Esophagus squamous epithelium (tissue), 5 donors: ENCODE measurements at regions not wholly inside any gene's neighbourhood (a gene's known extent, or its start where the extent isn't known, plus 50 kb on each side); places are given as distances from the start of the nearest gene placed in this dataset.

ENCODE experiments used
- DNase-seq: peaks from one replicate; lab custom pipeline; 2025; lab: John Stamatoyannopoulos, UW
- H3K27ac ChIP-seq, 4 donors: fragments of 200-600 bp; sonication (generic); one replicate each; pipeline ENCODE4 v1.5.1; 2016 to 2019; ENCODE audit warnings: mild to moderate bottlenecking in 1 of 4
- H3K27me3 ChIP-seq, 4 donors: fragments of 200-600 bp; sonication (generic); 1 replicate in 3 of 4; 2 replicates in 1 of 4; pipeline versions ENCODE4 v1.5.1 to v1.6.0; 2017 to 2021; ENCODE audit warnings: antibody characterized with exemption in 1 of 4
- H3K36me3 ChIP-seq, 3 donors: fragments of 200-600 bp; sonication (generic); one replicate each; pipeline ENCODE4 v1.5.1; 2016 to 2019
- H3K4me1 ChIP-seq, 3 donors: fragments of 200-600 bp; sonication (generic); one replicate each; pipeline ENCODE4 v1.5.1; 2017 to 2019
- H3K4me3 ChIP-seq, 4 donors: fragments of 200-600 bp; sonication (generic); 1 replicate in 3 of 4; 2 replicates in 1 of 4; pipeline ENCODE4 v1.5.1; 2016 to 2019; ENCODE audit warnings: mild to moderate bottlenecking in 2 of 4, moderate library complexity in 1 of 4
- H3K9me3 ChIP-seq, 3 donors: fragments of 200-600 bp; sonication (generic); one replicate each; pipeline ENCODE4 v1.5.1; 2016 to 2019
- CTCF ChIP-seq, 6 experiments: fragments of 450-650 bp in 4 of 6; fragments of 200-600 bp in 2 of 6; sonication (generic) in 2 of 6; IDR thresholded peaks; one replicate each; pipeline ENCODE4 v1.5.1; 2016 to 2019; ENCODE audit warnings: antibody characterized with exemption in 6 of 6, mild to moderate bottlenecking in 4 of 6, moderate library complexity in 4 of 6
- POLR2A ChIP-seq, 4 donors: fragments of 450-650 bp; IDR thresholded peaks; one replicate each; pipeline ENCODE4 v1.6.1; 2017; ENCODE audit warnings: antibody characterized with exemption in 4 of 4, mild to moderate bottlenecking in 4 of 4, moderate library complexity in 3 of 4
- WGBS, 2 donors: methylation state at CpG; one replicate each; pipeline ENCODE4 v1.1.5; 2018; 5-methylcytosine and 5-hydroxymethylcytosine counted together
- intact Hi-C: fragments of 100-400 bp; cut with DNase I; formaldehyde crosslinking; loops from one replicate; pipeline ENCODE4 v1.15.0; 2022
- donor health status: DM: yes; HTN: yes; CAD: no.

- H3K36me3 ChIP-seq = no peaks in the 10 kb centered on the region
- WGBS, 2 donors = 79 to 84% methylated on average over 9 of the region's 9 CpGs
- intact Hi-C loops = no loop called here
- H3K27me3 ChIP-seq = no peaks in the 10 kb centered on the region
- H3K9me3 ChIP-seq = no peaks in the 10 kb centered on the region
- H3K27ac ChIP-seq = no peak overlapping the region
- TF ChIP-seq CTCF (IDR thresholded peaks at IDR 0.05) (no peak), POLR2A (IDR thresholded peaks at IDR 0.05) (no peak)
- no peak overlapping the region for H3K4me3 ChIP-seq
- DNase-seq = no peak
- H3K4me1 ChIP-seq = no peaks in the 10 kb centered on the region
Observed at GRCh38 chr4:167456619-167457018, 222.3 kb upstream of the SPOCK3 start.

- H3K27ac ChIP-seq = no peak overlapping the region
- no peaks in the 10 kb centered on the region for H3K36me3 ChIP-seq
- intact Hi-C loops = no loop called here
- no peak for DNase-seq
- no peaks in the 10 kb centered on the region for H3K4me1 ChIP-seq
- H3K27me3 ChIP-seq = no peaks in the 10 kb centered on the region
- H3K9me3 ChIP-seq = no peaks in the 10 kb centered on the region
- no peak overlapping the region for H3K4me3 ChIP-seq
- no peak for TF ChIP-seq POLR2A (IDR thresholded peaks at IDR 0.05)
- no peak for TF ChIP-seq CTCF (IDR thresholded peaks at IDR 0.05)
Observed at GRCh38 chr4:167469436-167469835, 235.1 kb upstream of the SPOCK3 start.

GRCh38 chr4:167475951-167476350 is 241.7 kb upstream of the SPOCK3 start:
- H3K9me3 ChIP-seq = no peaks in the 10 kb centered on the region
- intact Hi-C loops = no loop called here
- no peak overlapping the region for H3K4me3 ChIP-seq
- H3K4me1 ChIP-seq = no peaks in the 10 kb centered on the region
- H3K36me3 ChIP-seq = no peaks in the 10 kb centered on the region
- no peak for DNase-seq
- no peak for TF ChIP-seq POLR2A (IDR thresholded peaks at IDR 0.05)
- no peak for TF ChIP-seq CTCF (IDR thresholded peaks at IDR 0.05)
- WGBS, 2 donors = 50 to 65% methylated on average over 1 of the region's 1 CpG
- no peak overlapping the region for H3K27ac ChIP-seq
- no peaks in the 10 kb centered on the region for H3K27me3 ChIP-seq

- TF ChIP-seq POLR2A (IDR thresholded peaks at IDR 0.05) (no peak), CTCF (IDR thresholded peaks at IDR 0.05) (no peak)
- Histone ChIP-seq H3K4me1 (no peaks in the 10 kb centered on the region), H3K36me3 (no peaks in the 10 kb centered on the region), H3K27ac (no peak overlapping the region), H3K9me3 (no peaks in the 10 kb centered on the region), H3K4me3 (no peak overlapping the region), H3K27me3 (no peaks in the 10 kb centered on the region)
- no peak for DNase-seq
- intact Hi-C loops = no loop called here
- WGBS, 2 donors = 35 to 57% methylated on average over 1 of the region's 1 CpG
Observed at GRCh38 chr4:167492007-167492406, 257.7 kb upstream of the SPOCK3 start.

- H3K4me1 ChIP-seq = no peaks in the 10 kb centered on the region
- H3K27ac ChIP-seq = no peak overlapping the region
- H3K27me3 ChIP-seq = no peaks in the 10 kb centered on the region
- DNase-seq = no peak
- no peaks in the 10 kb centered on the region for H3K36me3 ChIP-seq
- no peaks in the 10 kb centered on the region for H3K9me3 ChIP-seq
- no peak for TF ChIP-seq POLR2A (IDR thresholded peaks at IDR 0.05)
- TF ChIP-seq CTCF (IDR thresholded peaks at IDR 0.05) = no peak
- intact Hi-C loops = no loop called here
- 37 to 45% methylated on average over 2 of the region's 2 CpGs for WGBS, 2 donors
- no peak overlapping the region for H3K4me3 ChIP-seq
Observed at GRCh38 chr4:167509551-167509950, 275.3 kb upstream of the SPOCK3 start.
